HG02588 (cell line): ENCODE measurements at regions not wholly inside any gene's neighbourhood (a gene's known extent, or its start where the extent isn't known, plus 50 kb on each side); places are given as distances from the start of the nearest gene placed in this dataset.
"Not testable (repeated sequence)": the region's sequence is repeated elsewhere in the genome, so short reads cannot be mapped to it uniquely, and the experiment has no call there.

Source experiments
- ATAC-seq: cut with Tn5 transposase; IDR thresholded peaks from one replicate; pipeline ENCODE4 v1.9.1; 2021; ENCODE audit warnings: mild to moderate bottlenecking, moderate library complexity; ENCODE audit not compliant: unreplicated experiment

- no peak for ATAC-seq
These were observed 58.4 kb upstream of the WAPL start for GRCh38 chr10:86579883-86580520.

GRCh38 chr10:86580521-86580891 lies 58.9 kb upstream of the WAPL start:
- ATAC-seq: no peak

DNA sequence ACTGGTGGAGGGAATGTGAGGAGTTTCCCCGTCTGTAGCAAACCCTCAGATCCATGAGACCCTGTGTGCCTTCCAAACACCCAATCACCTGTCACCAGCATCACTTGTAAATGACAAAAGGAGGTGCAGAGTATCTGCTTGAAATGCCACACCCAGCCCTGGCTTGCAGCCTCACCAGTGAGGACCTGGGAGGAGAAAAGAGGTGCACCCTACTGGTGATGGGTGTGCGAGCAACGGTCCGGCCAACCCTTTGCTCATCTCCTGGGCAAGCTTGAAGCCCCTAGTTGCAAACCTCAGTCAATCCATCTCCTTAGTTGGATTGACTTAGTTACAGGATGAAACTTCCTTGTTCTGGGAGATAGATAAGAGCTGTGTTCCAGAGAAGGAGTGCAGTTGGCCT lies 62.4 kb upstream of the WAPL start:
- ATAC-seq: no peak

- ATAC-seq: peak; percentile 95
These were observed 63.7 kb upstream of the WAPL start for GRCh38 chr10:86585037-86585929.

GRCh38 chr10:86586516-86586915 lies 64.9 kb upstream of the WAPL start:
- no peak for ATAC-seq

GRCh38 chr10:86588781-86589180 lies 65.6 kb upstream of the OPN4 start:
- not testable (repeated sequence) for ATAC-seq

- no peak for ATAC-seq
These were observed 62.9 kb upstream of the OPN4 start for GRCh38 chr10:86591436-86591835.

DNA sequence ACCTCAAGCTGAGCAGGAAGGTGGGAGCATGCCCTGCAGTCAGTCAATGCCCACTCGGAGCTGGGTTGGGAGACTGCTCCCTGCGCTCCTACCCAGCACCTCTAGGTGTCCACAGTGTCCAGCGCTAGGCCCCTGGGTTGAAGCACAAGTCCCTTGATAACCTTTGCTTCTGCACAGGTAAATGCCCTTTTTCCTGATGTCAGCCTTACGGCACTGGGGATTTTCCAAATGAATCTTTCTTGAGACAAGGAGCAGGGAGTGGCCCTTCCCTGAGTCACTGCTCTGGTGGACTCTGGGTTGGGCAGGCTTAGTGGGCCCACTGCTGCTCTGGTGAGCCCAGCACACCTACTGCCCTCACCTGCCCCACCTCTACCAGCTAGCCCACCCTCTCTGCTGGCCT lies 61.9 kb upstream of the OPN4 start:
- no peak for ATAC-seq

- ATAC-seq: no peak
These were observed 59.8 kb upstream of the OPN4 start for GRCh38 chr10:86594535-86594934.

DNA sequence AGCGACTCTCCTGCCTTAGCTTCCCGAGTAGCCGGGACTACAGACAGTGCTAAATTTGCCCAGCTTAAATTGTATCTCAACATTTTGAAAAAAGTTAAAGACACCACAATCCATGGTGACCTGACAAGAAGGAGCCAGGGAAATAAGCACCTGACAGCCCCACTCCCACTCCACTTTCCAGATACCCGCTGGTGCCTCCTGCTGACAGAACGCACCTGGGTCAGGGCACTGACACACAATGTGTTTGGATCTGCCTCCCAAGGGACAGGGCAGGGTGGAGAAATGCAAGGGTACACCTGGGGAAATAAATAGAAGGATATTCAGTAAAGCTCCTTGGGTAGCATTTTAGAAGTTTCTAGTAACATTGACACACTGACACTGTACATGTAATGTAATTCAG lies 58.9 kb upstream of the OPN4 start:
- no peak for ATAC-seq

- no peak for ATAC-seq
These were observed 58.1 kb upstream of the OPN4 start for GRCh38 chr10:86596266-86596665.

DNA sequence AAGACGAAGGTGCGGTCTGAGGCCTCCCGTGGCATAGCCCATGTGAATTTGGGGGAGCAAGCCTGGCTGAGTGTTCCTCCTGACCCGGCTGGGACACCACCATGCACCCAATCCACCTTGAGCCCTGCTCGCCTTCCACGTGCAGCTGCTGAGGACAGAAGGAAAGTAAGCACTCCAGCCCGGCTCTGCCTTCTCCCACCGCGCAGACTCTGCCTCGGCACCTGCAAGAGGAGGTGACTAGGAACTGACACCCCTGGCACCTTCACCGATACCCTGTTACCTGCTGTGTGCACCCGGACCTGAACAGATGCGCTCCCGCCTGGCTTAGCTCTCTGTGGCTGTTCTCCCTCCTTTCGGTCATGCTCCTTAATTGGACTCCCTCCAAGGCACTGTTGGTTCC lies 57.0 kb upstream of the OPN4 start:
- ATAC-seq: no peak

DNA sequence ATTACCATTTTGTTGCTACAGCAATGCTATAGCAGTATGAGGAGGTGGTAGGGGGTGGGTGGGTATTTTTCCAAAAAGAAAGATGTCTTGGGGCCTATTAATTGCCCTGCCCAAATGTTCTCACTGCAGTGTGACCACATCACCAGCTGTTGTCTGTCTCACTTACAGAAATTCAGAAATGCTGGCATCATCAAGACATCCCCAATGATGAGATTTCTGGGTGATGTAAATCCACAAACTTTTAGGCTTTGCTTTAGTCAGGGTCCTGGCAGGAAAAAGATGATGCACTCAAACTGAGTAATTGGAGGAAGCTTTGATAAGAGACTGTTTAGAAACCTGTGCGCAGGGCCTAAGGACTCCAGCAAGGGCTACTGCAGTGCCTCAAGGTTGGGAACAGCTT lies 56.2 kb upstream of the OPN4 start:
- no peak for ATAC-seq

GRCh38 chr10:86599041-86599440 lies 55.3 kb upstream of the OPN4 start:
- no peak for ATAC-seq

- ATAC-seq: peak; percentile 50
These were observed 54.6 kb upstream of the OPN4 start for GRCh38 chr10:86599729-86600128.

DNA sequence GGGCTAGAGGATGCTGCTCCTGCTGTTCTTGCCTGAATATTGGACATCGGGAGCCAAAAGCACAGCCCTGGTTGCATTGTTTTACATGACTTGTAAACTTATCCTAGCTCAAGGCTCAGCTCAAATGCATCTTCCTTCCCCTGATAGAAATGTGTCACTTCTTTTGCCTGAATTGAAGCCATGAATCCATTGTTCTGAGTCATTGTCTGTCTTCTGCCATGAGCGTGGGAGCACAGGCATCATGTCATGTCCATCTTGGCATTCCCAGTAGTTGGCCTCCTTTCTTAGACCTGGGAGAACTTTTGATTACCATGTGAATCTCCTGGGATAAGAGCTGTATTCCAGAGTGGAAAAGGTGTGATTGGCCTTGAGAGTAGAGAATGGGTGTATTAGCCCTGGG lies 54.1 kb upstream of the OPN4 start:
- no peak for ATAC-seq

DNA sequence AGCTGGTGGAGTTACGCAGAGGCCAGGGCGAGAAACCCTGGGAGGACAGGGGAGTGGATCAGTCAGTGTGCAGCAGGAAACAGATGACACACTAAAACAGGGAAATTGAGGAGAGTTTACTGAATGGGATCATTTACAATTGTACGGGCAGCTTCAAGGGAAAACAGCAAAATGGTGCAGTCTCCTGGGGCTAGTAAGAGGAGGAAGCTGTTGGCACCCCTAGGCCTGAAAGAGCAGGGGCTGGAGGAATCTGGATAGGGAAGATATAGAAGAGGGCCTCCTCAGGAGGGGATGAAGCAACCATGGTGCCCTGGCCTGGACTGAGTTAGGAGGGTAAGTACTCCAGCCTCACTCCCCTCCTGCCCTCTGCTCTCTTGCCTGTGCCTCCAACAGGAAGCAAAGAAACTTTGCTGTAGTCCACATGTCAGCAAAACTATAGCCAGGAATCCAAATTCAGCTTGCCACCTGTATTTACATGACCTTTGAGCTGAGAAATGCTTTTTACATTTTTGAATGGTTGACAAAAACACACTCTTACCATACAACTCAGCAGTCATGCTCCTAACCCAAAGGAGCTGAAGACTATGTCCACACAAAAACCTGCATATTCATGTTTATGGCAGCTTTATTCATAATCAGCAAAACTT lies 52.3 kb upstream of the OPN4 start:
- no peak for ATAC-seq

DNA sequence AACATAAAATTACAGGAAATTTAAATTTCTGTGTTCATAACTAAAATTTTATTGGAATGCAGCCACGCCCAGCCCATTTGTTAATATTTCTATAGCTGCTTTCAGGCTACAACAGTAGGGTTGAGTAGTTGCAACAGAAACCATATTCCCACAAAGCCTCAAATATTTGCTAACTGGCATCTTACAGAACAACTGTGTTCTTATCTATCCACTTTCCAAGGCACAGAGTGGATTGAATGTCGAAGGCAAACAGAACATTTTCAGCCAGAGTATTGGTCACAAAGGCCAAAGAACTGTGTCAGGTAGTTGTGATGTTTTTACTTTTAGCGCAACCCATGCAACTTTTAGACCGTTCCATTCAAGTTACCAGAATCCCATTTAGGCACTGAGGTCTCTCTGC lies 51.1 kb upstream of the OPN4 start:
- no peak for ATAC-seq
